ENCODE measurements at regions not wholly inside any gene's neighbourhood (a gene's known extent, or its start where the extent isn't known, plus 50 kb on each side); places are given as distances from the start of the nearest gene placed in this dataset.

DNA sequence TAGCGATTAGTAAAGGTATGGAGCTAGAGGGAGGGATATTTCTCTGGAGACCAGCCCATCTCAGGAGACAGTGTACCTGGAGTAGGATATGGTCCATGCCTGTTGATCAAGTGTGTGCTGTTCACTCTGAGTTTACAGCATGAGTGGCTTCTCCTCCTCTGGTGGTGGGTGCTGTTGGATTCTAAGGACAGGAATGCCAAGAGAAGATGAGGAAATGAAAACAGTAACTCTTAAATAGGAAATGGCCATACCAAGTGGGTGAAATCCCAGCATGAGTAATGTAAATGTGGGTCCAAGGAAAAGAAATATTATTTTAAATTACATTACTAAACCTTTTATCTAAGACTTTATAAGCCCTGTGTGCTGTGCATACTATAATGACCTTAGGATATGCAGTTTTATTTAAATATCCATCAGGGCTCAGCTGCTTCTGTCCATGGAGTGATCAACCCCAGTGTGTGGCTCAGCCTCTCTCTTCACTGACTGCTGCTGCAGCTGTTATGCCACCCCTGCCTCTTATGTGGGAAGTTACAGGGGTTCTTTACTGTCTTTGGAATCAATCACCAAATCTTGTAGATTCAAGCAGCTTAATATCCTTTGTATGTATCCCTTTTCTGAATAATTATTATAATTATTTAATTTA lies 54.3 kb downstream of the FAT3 start:
- TF ChIP-seq, protein P1, sequence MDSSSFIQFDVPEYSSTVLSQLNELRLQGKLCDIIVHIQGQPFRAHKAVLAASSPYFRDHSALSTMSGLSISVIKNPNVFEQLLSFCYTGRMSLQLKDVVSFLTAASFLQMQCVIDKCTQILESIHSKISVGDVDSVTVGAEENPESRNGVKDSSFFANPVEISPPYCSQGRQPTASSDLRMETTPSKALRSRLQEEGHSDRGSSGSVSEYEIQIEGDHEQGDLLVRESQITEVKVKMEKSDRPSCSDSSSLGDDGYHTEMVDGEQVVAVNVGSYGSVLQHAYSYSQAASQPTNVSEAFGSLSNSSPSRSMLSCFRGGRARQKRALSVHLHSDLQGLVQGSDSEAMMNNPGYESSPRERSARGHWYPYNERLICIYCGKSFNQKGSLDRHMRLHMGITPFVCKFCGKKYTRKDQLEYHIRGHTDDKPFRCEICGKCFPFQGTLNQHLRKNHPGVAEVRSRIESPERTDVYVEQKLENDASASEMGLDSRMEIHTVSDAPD (CRISPR knock-in tag; IDR thresholded peaks at IDR 0.05), result no peak
- no peak for TF ChIP-seq CREB1 (IDR thresholded peaks at IDR 0.05)
- no peak for TF ChIP-seq CREB1 (CRISPR knock-in tag; IDR thresholded peaks at IDR 0.05)
- no peak for TF ChIP-seq EWSR1 (IDR thresholded peaks at IDR 0.05; ENCODE audit: borderline replicate concordance, low read depth, partially characterized antibody)
- TF ChIP-seq, protein P2, sequence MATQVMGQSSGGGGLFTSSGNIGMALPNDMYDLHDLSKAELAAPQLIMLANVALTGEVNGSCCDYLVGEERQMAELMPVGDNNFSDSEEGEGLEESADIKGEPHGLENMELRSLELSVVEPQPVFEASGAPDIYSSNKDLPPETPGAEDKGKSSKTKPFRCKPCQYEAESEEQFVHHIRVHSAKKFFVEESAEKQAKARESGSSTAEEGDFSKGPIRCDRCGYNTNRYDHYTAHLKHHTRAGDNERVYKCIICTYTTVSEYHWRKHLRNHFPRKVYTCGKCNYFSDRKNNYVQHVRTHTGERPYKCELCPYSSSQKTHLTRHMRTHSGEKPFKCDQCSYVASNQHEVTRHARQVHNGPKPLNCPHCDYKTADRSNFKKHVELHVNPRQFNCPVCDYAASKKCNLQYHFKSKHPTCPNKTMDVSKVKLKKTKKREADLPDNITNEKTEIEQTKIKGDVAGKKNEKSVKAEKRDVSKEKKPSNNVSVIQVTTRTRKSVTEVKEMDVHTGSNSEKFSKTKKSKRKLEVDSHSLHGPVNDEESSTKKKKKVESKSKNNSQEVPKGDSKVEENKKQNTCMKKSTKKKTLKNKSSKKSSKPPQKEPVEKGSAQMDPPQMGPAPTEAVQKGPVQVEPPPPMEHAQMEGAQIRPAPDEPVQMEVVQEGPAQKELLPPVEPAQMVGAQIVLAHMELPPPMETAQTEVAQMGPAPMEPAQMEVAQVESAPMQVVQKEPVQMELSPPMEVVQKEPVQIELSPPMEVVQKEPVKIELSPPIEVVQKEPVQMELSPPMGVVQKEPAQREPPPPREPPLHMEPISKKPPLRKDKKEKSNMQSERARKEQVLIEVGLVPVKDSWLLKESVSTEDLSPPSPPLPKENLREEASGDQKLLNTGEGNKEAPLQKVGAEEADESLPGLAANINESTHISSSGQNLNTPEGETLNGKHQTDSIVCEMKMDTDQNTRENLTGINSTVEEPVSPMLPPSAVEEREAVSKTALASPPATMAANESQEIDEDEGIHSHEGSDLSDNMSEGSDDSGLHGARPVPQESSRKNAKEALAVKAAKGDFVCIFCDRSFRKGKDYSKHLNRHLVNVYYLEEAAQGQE (IDR thresholded peaks at IDR 0.05; ENCODE audit: borderline replicate concordance), result no peak
- TF ChIP-seq, protein P2 (CRISPR knock-in tag; IDR thresholded peaks at IDR 0.05; ENCODE audit: low read depth), result no peak
- TF ChIP-seq, protein P3, sequence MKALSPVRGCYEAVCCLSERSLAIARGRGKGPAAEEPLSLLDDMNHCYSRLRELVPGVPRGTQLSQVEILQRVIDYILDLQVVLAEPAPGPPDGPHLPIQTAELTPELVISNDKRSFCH (CRISPR knock-in tag; IDR thresholded peaks at IDR 0.05), result no peak
- TF ChIP-seq, protein P3 (tag; IDR thresholded peaks at IDR 0.05), result no peak
- no peak for TF ChIP-seq GABPA (tag; conservative IDR thresholded peaks at IDR 0.05; ENCODE audit: low read depth)
- no peak for TF ChIP-seq BRD9 (IDR thresholded peaks at IDR 0.05; ENCODE audit: low read depth, partially characterized antibody)
- no peak for TF ChIP-seq FOXK2 (conservative IDR thresholded peaks at IDR 0.05 in 1 of 2, IDR thresholded peaks at IDR 0.05 in 1 of 2; ENCODE audit: low read depth in 2 of 2)
- no peak for TF ChIP-seq POLR2A (conservative IDR thresholded peaks at IDR 0.05)
- no peak for TF ChIP-seq ZC3H11A (IDR thresholded peaks at IDR 0.05; ENCODE audit: low read depth, low read length)

Data from K562 (cell line).